M059J (cell line): ENCODE measurements at regions not wholly inside any gene's neighbourhood (a gene's known extent, or its start where the extent isn't known, plus 50 kb on each side); places are given as distances from the start of the nearest gene placed in this dataset.
A peak's percentile ranks its signal among the peaks of the same experiment; 100 is the strongest.
"Not testable (repeated sequence)": the region's sequence is repeated elsewhere in the genome, so short reads cannot be mapped to it uniquely, and the experiment has no call there.

Experiments
- DNase-seq: peaks from one replicate; pipeline ENCODE4 v3.0.0-alpha.2; 2012; ENCODE audit warnings: low read depth

DNA sequence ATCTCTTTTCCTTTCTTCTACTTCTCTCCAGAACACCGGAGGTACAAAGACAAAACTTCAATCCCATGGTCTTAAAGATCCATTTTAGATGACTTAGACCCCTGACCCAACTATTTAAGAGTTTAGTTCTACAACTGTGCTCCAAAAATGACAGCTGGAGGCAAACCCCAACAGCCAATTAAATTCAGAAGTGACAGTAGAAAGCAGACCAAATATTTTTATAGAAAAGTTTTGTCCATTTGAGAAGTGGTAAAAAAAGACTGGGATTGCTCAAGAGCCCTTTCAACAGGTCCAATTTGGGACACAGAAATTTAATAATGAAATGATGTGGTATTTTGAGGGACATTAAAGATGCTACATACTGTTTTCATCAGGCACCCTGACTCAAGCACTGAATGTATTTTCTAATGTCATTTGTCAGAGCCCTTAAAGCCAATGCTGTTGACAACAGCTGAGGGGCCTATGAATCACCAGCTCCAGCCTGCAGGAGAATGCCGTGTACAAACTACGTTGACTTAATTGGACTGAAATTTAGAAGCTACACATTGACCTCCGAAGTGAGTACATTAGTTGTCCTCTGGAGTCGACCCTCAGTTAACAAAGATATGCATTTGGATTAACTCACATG is 147.5 kb upstream of the PIK3R1 start:
- DNase-seq = peak; percentile 61

DNA sequence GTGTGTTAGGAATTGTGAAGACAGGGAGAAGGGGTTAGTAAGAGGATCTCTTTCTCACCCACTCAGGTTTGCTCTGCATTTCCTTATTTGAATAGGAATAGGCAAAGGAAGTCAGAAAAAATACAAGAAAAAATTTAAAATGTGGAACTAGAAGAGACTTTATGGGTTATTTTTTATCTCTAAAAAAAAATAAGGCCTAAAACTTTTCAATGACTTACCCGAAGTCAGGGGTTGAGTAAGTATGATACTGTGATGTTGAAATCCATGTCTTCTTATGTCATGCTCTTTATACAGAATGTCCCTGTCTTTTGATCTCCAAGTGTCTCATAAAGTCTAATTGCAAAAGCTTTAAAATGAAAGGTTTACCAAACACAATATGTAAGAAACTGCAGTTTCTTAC is 148.3 kb upstream of the PIK3R1 start:
- no peak for DNase-seq

DNA sequence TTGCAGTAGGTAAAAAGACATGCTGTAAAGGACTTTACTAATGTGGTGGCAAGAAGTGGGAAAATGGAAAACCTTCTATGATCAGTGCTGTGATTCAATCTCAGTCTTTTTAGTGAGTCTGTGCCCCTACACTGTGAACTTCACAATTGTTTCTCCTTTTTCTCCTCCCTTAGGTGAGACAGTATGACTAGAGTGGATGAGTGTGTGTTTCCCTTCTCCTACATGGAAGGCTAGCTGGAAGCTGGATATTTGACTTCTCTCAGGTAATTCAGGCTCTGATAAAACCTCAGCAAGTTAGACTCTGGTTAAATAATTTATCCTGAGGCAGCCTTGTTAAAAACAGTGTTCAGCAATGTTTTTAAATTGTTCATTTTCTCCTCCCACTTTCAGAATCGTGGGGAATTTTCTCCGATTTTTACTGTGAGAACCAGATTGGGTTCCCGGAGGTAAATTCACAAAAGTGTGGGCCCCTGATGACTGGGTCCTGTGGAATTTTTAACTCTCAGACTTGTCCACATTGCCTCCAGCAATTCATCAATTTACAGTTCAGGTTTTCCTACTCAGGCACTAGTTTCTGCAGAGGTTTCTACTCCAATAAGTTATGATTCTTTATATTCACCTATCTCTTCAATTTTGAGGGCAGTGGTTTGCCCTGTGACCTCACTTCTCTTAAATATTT is 149.1 kb upstream of the PIK3R1 start:
- peak; percentile 90 for DNase-seq

DNA sequence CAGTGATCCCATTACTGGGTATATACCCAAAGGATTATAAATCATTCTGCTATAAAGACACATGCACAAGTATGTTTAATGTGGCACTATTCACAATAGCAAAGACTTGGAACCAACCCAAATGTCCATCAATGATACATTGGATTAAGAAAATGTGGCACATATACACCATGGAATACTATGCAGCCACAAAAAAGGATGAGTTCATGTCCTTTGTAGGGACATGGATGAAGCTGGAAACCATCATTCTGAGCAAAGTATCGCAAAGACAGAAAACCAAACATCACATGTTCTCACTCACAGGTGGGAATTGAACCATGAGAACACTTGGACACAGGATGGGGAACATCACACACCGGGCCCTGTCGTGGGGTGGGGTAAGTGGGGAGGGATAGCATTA is 150.2 kb upstream of the PIK3R1 start:
- not testable (repeated sequence) for DNase-seq

DNA sequence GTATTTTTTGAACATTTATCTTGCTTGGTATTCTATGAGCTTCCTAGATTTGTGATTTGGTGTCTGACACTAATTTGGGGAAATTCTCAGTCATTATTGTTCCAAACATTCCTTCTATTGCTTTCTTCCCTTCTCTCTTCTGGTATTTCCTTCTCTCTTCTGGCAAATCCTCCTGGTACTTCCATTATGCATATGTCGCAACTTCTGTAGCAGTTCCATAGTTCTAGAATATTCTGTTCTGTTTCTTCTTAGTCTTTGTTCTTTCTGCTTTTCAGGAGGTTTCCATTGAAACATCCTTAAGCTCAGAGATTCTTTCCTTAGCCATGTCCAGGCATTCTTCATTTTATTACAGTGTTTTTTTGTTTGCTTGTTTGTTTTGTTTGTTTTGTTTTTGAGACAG is 155.2 kb upstream of the PIK3R1 start:
- DNase-seq = no peak

DNA sequence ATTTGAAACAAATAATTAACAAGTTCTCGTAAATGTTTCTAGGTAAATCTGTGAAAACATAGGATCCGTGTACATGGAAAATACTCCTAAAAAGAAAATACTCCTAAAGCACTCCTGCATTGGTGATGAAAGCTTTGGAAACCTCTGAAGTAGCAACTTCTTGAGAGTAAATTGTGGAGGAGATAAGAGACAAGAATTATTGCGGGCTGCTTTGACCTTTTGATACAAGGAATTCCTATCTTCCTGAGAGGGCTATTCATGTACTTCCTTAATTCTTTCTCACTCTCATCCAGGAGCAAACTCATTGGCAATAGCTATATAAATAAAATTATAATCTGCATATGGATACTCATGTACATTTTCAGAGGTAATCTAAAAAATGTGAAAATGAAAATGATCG is 158.4 kb upstream of the PIK3R1 start:
- DNase-seq = no peak

DNA sequence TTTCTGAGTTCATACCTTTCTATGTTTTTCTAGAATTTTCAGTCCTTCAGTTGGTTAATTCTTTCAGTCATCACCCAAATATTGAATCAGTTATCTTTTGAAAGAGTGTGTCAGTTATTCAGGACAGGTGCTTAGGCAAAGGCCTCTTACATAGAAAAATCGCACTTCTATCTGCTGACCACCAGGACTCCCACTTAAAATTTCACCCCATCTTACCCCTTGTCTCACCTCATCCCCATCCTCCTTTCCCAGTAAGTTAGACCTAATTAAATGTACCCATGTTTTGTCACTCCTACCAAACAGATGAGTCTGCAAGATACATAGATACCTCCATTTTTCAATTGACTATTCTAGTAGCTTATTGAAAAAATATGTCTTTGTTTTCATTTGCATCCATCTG is 159.9 kb upstream of the PIK3R1 start:
- DNase-seq = no peak

DNA sequence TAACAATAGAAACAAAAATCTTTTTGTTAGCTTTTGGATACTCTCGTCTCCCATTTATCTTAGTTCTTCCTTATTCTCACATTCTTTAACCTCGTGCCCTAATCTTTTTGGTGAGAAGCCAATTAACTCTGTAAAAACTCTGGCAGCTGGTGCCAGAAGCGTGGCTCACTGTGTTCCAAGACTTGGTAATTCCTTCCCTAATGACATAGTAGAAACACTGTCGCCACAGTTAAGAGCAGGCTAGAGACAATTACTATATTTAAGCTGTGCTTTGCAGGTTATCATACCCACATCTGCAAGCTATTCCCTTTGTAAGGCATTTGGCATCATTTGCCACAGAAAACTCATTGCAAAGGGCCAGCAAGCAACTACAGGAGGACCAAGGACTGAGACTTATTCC is 160.9 kb upstream of the PIK3R1 start:
- DNase-seq = no peak

DNA sequence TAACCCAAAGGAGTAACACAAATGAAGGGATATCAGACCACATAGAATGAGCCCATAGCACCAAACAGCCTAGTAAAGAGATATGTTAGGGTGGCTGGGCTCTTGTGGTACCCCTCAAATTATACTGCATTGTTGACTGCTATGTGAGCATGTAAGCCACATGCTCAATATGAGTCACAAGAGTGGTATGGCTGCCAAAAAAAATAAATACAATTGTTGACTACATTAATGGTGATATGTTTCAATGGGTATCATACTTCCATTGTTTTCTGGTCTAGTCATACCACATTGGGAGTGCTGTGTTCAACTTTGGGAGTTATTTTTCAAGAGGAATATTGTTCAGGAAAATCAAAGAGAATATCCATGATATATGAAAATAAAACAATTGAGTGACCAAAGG is 162.4 kb upstream of the PIK3R1 start:
- DNase-seq = peak; percentile 44

DNA sequence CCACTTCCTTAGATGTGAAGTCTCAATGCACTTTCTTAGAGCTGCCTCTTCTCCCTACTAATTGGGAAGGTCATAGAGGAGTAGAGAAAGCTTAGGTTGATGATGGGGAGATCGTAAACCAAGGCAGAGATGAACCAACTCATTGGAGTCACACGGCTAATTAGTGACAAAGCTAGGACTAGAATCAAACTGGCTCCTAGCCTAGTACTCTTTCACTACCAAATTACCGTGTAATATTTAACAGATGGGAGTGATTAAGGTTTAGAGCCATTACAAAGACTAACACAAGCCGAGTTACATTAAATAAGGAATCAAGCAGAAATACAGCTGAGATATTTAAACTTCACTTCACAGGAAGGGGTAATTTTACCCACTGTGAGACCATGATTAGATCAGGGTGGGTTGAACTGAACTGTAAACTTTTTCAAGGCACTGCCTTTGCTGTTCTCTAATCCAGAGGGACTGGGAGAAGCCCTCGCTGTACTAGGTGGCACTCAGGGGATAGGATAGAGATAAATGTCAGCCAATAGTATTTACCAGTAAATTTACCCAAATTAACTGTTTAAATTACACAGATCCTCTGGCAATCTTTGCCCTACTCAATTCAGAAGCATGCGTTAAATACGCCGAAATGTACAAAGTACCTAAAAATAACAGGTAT is 166.4 kb upstream of the PIK3R1 start:
- DNase-seq = peak; percentile 23

DNA sequence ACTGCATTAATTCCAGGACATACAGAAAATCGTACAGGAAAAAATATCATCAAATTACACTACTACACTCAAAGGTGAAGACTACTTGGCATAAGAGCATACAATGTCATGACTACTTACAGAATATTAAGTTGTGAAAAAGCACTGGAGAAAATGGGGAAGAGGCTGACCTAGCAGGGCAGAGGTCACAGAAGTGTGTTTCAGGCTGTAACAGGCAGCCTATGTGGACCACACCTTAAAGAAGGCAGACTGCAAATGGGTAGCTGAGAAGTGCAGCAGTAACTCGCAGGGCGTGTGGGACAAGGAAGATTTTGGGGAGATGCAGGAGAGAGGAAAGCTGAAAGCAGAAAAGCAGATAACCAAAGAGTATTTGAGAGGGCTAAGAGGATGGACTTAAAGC is 167.0 kb upstream of the PIK3R1 start:
- no peak for DNase-seq

DNA sequence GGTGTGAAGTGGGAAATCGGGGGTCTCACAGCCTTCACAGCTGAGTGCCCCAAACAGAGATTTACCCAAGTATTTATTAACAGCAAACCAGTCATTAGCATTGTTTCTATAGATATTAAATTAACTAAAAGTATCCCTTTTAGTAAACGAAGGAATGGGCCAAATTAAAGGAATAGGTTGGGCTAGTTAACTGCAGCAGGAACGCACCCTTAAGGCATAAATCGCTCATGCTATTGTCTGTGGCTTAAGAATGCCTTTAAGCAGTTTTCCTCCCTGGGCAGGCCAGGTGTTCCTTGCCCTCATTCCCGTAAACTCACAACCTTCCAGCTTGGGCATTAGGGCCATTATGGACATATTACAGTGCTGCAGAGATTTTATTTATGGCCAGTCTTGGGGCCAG is 167.5 kb upstream of the PIK3R1 start:
- not testable (repeated sequence) for DNase-seq

DNA sequence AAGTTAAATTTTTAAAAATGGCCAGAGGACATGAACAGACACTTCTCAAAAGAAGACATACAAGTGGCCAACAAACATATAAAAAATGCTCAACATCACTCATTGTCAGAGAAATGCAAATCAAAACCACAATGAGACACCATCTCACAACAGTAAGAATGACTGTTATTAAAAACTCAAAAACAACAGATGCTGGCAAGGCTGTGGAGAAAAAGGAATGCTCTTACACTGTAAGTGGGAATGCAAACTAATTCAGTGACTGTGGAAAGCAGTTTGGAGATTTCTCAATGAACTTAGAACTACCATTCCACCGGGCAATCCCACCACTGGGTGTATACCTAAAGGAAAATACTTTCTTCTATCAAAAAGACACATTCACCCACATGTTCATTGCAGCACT is 168.5 kb upstream of the PIK3R1 start:
- DNase-seq = peak; percentile 85

DNA sequence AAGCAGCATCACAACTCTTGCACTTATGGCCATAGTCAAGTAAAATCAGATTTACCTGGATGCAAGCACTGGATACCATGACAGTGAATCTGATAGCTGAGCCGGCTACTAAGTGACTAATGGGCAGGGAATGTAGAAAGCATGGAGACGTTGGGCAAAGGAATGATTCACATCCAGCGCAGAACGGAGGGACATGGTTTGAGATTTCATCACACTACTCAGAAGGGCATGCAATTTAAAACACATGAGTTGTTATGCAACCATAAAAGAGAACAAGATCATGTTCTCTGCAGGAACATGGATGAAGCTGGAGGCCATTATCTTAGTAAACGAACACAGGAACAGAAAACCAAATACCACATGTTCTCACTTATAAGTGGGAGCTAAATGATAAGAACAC is 169.1 kb upstream of the PIK3R1 start:
- DNase-seq = peak; percentile 98

DNA sequence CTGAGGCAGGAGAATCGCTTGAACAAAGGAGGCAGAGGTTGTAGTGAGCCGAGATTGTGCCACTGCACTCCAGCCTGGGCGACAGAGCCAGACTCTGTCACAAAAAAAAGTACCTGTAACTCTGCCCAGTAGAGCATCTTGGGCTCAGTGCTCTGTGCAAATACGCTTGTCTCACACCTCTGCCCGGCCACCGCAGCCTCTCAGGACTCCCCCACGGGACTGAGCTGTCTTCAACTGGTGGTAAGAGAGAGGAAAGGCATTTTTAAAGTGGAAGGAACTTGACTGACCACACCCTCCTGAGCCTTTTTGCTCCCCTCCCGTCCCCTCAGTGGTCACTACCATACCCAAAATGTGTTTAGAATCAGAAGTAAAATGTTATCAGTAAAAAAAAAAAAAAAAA is 174.3 kb upstream of the PIK3R1 start:
- no peak for DNase-seq

DNA sequence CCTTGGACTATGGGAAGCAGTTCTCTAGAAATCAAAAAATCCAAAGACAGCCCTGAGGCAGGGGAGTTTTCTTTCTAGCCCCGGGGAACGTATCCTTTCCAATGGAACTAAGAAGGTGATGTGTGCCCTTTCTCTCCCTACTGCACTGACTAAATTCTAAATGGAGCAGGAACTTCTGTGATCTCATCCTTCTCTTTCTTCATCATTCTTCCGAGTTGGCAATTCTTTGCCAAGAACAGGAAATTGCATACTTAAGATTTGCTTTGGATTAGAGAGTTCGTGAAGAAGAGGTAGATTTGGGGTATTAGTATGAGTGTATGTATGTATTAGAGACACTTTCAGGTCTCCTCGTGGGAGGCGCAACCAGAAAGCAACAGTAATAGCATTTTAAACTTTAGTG is 178.0 kb upstream of the PIK3R1 start:
- no peak for DNase-seq

DNA sequence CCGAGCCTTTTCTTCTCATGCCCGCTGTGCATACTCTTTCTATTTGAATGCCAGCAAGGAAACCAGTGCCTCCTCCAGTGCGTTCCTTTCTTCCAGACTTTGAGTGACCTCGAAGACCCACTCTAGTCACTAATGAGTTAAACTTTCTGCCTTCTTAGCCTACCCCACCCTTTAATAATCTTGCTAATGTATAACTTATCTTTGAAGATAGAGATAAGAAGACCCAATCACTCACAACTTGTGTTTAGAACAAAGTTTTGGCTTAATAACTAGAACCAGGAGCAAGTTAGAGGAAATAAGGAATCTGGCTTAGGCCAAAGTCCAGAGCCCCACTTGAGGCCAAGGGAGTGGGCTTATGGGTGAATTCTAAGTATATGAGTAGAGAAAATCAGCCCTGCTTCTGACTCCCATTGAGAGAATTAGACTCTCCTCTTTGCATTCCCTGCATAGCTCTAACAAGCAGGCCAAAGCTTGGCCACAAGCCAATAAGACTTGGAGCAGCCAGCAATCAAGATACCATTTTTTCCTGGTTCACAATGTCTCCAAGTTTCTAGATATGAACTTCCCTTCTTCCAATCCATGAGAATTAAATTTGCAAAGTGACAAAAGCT is 181.5 kb upstream of the PIK3R1 start:
- peak; percentile 23 for DNase-seq

DNA sequence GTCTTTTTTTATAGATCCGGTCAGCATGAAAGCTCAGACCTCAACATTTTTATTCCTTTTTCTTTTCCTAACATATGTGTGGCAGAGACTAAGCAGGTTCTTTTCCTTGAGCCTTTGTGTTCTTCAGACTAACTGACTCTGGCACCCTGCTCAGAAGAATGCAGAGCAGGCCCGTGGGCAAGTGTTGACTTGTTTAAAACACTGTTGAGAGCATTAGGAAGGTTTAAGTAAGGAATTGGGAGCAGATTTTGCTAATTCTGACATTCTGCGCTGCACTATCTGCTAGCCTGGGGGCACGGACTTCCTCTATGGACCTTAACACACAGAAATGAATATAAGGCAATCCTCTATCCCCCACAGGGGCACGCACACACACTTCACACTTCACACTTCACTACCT is 182.5 kb upstream of the PIK3R1 start:
- DNase-seq = no peak

DNA sequence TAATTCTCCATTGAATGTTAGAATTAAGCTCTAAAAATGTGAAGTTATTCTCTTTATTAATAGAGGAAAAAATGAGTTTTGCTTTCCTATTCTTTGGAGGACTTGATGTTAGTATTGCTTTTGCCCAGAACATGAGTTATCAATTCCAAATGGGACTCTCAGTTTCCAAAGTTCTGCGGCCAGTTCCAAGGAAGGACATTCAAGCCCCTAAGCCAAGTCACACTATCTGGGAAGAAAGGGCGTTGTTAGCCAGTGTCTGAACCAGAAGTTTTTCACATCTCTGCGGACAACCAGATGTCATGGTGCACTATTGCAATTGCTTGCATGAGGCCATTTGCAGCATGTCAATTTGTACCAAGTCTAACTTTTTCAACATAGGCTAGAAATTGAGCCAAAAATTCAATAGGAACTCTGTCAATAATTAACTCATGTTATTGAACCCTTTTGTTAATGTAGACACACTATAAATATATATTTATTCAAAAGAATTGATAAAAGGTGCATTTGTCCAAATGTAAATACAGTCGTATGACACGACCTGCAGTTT is 183.3 kb upstream of the PIK3R1 start:
- DNase-seq = no peak

DNA sequence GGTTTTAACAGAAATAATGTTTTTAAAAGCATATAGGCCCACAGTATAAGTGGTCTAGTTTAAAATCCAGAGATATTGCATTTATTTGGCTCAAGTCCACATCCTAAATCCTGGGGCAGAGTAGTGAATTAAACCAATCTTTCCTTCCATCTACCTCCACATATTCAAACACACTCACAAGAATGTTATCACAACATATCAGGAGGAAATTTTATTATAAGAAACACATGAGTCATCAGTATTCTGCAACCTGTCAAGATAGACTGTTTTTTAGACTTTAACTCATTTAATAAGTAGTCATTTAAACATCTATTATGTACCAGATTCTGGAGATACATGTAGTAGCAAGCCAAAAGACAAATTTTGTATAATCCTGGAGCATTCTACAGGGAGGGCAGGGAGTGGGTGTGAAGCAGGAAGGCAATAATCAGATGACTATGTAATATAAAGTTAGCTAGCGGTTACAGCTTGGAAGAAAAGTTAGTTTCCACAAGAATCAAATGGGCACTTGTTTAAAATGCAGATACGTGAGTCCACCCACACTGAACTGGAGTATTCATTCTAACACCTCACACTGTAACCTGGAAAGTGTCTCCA is 187.3 kb upstream of the PIK3R1 start:
- peak; percentile 47 for DNase-seq

DNA sequence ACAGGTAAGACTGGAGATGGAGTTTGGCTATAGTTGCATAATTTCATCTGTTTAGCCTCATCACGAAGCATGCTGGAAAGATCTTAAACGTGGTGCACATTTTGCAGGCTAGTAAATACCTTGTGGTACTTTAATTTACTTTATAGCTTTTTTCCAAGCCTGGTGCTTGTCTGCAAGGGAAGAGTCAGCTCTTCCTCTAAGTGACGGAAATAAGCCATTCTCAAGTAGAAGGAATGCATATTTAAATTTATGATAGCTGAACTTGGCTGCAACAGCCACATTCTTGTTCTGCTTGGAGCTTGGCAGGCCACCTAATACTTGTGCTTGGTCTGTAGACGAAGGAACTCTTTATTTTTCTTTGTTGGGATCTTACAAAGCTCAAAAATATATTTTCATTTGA is 188.0 kb upstream of the PIK3R1 start:
- DNase-seq = peak; percentile 85
